HTR-8/SVneo (cell line): ENCODE measurements at regions not wholly inside any gene's neighbourhood (a gene's known extent, or its start where the extent isn't known, plus 50 kb on each side); places are given as distances from the start of the nearest gene placed in this dataset.

Source experiments
- DNase-seq: peaks from one replicate; pipeline ENCODE4 v3.0.0; 2011; ENCODE audit warnings: low spot score, mixed read lengths; ENCODE audit not compliant: insufficient read length
- FAIRE-seq: peaks from 2 replicates; lab custom pipeline; 2011; peaks lifted over from hg19 to GRCh38; lab: Jason Lieb, UNC

DNA sequence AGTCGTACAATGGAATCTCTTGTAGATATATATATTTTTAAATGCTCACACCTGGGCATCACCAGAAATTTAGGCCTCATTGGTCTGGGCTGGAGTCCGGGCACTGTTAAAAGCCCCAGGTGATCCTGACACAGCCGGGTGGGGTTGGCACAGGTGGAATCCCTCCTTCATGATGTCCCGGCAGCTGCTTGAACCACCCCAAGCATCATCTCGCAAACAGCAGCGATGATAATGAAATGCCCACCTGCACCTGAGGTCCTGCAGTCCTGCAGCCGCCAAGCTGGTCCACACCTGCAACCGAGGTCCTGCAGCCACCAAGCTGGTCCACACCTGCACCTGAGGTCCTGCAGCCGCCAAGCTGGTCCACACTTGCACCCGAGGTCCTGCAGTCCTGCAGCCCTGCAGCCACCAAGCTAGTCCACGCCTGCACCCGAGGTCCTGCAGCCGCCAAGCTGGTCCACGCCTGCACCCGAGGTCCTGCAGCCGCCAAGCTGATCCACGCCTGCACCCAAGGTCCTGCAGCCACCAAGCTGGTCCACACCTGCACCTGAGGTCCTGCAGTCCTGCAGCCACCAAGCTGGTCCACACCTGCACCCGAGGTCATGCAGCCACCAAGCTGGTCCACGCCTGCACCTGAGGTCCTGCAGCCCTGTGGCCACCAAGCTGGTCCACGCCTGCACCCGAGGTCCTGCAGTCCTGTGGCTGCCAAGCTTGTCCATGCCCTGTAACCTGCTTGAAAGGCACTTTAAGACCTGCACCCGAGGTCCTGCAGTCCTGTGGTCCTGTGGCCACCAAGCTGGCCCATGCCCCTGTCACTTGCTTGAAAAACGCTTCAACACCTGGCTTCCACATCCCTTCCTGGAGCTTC lies 261.2 kb downstream of the DLL1 start:
- DNase-seq (no peak), FAIRE-seq (no peak)

DNA sequence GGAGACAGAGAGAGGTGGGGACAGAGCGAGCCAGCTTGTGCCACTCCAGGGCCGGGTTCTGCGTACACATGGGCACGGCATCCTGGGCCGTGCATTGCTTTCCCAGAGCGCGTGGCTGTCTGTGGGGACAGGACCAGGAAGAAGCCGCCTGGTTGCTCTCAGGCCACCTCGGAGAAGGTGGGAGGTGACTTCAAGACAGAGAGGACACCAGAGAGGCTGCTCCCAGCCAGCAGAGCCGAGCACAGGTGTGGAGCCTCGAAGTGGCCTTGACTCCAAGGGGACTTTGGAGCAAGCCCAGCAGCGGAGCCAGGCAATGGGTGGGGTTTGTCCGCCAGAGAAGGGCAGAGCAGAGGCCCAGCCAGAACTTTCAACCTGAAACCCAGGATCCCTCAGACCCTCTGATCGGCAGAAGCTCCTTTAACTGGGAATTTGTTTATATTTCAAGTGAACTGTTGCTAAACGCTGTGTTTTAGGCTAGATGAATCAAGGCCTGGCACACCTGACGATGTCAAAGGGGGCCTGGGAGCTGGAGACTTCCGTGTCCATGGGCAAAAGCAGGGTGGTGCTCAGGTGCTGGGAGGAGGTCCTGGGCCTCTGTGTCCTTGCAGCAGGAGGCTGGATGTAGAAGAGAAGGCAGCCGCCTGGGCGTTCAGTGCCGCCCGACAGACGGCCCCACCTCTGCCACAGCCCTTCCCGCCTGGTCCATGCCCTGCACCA lies 262.1 kb downstream of the DLL1 start:
- no peak for FAIRE-seq
- no peak for DNase-seq

DNA sequence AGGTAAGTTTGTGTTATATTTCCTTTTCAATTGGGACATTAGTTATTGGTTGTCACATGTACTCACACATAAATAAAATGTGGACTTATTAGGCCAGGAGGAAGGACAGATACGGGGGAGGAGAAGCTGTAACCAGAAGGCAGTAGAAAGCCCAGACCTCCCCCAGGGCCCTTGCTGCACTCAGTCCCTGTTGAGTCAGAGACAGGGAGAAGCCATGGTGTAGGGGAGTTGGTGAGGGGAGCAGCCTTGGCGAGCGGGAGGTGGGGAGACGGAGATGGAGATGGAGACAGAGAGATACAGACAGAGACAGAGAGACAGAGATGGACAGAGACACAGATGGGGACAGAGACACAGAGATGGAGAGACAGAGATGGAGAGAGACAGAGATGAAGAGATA lies 263.2 kb downstream of the DLL1 start:
- FAIRE-seq (no peak), DNase-seq (no peak)

DNA sequence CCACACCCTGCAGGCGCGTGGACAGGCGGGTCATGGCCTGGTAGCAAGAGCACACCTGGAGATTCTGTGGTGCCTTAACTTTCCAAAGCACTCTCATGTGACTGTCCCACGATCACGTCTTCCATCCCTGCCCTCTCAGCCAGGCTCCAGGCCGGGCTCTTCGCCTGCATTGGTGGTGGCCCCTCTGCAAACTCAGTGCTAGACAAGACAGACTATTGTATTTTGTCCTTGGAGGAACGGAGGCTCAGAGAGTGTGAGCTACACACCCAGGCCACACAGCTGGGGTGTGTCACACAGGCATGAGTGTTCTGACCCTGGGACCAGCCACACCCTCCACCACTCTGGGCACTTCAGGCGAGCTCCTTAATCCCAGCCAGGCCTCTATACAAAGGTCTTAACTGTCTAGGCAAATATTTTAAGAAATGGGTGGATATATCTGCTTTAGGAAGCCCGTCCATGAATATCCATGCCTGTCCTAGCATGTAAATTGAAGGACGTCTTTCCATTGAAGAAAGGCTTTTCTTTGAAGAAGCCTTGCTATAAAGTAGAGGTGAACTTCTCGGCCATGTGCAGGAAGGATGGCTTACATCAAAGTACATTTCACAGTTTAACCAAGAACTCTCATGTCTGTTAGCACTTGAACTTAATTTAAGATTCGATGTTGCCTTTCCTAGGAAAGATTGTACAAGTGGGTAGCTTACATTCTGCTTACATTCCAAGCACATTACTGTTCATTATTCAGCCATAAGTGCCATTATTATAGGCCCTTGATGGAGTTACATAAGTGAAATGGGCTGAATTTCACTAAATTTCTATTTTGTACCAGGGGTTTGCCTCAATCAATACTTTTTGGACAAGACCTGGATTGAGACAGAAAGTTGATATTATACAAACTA lies 263.9 kb downstream of the DLL1 start:
- FAIRE-seq (no peak), DNase-seq (no peak)

DNA sequence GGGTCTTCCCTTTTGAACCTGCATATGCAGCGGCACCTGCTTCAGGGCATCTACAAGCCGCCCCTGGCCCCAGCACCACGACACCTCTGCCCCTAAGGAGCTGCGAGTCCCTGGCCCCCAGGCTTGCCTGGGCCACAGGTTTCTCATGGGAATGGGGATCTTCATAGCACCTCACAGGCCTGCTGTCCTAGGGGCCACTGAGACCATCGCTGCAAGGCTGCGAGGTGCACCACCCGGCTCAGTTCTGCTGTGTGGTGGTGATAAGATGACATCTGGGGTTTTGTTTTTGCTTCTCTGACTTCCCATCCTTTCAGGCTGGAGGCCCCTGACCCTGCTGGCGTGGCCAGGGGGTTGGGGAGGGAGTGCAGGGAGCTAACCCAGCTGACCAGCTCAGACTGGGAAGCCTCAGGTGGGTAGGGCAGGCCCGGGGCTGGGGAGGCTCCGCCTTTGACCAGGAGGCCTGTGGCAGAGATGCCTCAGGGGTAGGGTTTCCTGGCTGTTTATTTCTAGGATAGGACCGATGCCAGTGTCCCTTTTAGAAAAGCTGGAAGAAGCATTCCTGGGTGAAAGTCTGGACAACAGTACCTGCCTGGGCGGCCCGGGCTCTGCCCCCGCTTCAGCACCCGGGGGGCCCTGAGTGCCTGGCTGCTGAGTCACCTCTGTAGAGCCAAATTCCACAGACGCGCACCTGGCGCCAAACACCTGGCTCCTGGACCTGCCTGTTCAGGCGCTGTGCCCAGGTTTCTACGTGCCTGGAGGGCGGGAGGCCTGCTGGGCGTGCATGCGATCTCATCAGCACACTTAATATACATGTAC lies 264.7 kb downstream of the DLL1 start:
- FAIRE-seq (no peak), DNase-seq (no peak)

DNA sequence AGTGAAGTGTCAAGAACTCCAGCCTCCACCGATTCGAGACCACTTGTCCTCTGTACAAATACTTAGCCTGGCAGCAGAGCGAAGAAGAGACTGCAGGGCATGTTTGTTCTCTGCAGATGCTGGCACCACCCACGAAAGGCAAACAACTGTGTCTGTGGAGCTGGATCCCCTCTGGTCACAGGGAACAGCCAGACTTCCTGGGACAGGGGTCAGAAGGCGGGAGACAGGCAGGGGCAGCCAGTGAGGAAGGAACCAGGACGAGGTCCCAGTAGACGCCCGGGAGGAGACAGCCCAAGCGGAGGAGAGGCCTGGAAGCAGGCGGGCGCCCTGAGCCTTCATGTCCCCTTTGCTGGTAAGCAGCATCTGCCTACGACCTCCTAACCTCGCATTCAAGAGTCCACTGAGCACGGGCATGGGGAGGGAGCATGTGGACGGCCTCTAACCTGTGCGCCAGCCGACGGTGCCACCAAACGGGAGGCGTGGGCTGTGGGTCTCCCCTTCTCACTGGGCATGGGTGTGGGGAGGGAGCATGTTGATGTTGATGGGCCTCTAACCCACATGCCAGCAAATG lies 265.5 kb downstream of the DLL1 start:
- no peak for DNase-seq

DNA sequence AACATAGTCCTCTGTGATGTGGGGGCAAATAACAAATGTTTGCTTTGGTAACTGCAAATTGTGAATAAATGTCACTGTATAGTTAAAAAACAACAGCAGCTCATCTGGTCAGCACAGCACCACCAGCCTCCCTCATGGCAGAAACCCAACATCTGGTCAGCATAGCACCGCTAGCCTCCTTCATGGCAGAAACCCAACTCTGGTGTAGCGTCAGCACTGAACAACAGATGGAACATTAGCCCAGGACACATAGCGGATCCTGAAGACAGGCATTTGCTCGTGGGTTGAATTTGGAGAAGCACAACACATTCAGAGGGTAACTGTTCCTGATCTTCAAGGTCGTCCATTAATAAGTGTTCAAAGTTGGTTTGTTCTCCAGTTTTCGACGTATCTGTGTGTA lies 265.9 kb downstream of the DLL1 start:
- DNase-seq (no peak), FAIRE-seq (no peak)

More for the DNA sequence above, 265.5 kb downstream of the DLL1 start:
- FAIRE-seq, result no peak

DNA sequence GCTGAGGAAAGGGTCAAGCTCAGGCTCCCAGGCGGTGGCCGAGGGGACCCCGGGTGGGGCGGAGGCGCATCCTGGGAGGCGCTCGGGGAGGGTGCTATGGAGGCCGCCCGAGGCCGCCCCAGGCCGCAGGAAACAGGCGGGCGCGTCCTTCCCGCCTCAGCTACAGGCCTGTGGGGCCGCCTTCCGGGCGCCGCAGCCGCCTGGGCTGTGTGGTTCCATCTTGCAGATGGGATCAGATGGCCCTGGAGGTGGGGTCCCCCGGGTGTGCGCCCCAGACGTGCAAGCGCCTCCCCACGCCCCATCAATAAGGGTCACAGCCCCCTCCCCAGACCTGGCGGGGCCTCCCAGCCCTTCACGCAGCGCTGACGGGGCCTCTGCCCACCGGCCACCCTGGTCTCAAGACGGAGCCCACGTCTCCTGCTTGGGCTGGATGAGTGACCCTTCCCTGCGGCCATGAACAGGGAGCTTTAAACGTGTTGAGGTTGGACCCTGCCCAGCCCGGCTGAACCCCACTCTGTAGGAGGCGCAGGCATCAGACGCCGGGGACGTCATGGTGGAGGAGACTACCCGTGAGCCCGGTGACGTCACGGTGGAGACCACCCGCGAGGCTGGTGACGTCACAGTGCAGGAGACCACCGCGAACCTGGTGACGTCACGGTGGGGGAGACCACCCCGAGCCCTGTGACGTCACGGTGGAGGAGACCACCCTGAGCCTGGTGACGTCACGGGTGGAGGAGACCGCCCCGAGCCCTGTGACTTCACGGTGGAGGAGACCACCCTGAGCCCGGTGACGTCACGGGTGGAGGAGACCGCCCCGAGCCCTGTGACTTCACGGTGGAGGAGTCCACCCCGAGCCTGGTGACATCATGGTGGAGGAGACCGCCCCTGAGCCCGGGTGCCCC lies 267.0 kb downstream of the DLL1 start:
- DNase-seq, result no peak
- no peak for FAIRE-seq

DNA sequence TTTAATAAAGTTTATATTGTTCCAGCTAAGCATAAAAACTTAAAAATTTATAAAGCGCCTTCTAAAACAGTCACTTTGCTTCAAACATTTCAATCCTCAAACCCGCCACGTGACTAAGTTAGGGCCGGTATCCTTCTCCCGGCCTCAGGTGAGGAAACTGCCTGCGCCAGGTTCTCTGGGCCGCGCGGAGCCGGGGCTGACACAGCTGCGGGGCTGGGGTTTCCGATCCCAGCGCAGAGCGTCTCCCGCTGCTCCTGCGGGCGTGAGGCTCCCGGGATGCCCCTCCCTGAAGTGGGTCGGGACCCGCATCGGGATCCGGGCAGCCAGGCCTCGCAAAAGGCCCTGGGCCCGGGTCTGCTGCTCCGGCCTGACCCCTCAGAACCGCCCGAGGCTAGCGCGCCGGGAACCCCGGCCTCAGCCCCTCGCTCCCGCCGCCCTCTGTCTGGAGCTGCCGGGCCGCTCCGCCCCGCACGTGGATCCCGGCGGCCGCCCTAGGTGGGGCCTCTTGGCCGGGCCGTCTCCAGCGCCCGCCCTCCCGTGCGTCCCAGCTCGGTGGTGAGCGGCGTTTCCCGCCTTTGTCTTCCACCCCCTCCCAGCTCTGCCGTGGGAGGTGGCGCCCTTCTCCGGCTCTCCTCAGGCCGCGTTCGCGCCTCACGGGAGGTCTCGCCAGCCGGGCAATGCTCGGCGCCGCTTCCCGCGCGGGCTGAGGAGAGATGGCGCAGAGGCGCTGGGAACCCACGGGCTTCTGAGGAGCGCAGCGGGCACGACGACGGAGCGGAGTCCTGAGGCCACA lies 267.9 kb downstream of the DLL1 start:
- no peak for DNase-seq
- no peak for FAIRE-seq

DNA sequence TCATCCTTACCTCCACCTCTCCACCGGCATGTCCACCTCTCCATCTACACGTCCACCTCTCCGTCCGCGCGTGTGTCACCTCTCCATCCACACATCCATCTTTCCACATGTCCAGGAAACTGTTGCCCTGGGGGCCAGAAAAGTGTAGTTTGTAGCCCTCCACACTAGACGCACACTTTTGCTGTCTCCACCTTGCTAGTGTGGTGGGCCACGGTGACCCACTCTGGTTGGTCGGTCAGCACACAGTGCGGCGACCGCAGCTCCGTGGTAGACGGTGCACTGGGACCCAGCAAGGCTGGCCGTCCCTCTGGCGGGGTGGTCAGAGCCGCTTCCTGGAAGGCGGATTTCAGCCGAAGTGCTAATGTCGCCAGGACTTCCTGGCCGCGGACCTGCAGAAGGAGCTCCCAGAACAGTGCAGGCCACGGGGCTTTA lies 268.6 kb downstream of the DLL1 start:
- DNase-seq (no peak), FAIRE-seq (no peak)

DNA sequence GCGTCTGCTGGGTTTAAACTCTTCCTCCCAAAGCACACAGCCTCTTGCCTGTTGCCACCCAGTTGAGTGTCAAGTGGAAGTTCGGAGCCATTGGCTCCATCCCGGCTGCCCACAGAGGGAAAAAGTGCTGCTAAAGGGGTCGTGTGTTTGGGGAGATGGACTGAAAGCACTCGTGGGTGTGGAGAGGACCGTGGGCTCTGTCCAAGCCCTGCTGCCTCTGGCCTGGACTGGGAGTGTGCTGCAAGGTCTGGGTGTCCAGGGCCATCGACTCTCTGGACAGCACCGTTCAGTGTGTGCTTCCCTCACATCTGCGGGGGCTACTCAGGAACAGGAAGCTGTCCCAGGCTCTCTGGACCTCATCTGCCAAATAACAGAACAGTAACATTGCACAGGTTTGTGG lies 269.3 kb downstream of the DLL1 start:
- FAIRE-seq (no peak), DNase-seq (no peak)

DNA sequence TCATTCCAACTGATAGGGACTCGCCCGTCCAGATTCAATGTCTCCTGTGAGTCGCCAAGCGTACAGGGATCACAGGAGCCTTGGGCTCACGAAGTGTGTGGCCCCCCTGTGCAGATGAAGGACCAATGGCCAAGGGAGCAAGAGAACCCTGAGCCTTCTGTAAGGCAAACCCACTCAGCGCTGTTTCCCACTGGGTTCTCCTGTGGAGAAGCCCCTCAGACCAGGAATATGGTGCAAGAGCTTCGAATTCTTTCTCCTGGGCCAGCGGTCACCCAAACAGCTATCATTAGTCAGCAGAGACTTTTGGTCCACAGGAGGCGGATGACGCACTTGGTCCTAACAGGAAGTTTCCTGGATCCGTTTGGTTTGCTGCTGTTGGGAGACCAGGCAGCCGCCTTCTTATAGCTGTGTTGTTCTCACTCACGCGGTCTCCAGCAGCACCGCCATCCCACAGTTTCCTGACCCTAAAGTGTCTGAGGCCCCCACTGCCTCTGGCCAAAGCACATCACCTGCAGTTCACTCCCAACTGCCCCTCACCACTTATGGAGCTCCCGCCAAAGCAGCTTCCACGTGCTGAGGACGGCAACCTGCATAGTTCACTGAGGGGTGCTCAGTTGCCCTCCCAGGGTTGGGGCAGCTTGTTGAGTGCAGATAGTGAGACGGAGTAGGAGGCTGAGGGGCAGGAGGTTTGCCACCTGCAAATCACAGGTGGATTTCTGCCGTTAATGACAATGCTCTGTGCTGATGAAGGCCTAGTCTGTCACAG lies 268.6 kb downstream of the ERMARD start:
- no peak for FAIRE-seq
- no peak for DNase-seq

DNA sequence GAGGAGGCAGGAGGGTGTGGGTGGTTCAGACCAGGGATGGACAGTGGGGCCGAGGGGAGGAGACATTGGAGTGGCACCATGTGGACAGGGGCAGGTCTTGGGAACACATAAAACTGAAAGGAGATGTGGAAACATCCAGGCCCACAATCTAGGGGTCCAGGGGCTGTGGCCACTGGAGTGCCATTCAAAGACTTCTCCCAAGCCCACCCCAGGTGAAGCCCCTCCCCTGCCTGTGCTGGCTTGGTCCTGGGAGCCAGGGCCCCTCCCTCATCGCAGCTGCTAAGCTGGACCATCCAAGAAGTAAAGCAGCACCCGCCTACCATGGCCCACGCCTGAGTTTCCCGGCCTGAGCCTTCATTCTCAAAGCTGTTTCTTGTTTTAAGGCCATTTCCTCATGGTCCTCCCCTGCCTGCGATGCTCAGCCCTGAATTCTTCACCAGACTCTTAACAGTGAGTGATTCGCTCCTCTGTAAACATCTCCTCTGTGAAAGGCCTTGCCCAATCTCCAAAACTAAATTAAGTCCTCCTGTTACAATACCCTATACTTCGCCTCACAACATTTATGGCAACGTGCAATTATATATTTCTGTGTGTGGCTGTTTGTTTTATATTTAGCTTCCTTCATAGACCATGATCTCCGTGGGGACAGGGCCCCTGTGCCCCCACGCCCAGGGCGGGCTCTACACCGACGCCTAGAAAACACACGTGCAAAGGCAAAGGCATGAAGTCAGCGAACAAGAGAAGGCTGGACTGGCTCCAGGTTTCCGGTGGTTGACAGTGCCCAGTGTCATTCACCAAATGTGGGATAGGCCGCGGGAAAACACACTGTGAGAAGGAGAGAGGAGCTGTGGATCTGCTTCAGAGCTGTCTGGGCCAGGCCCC lies 267.8 kb downstream of the ERMARD start:
- FAIRE-seq, result no peak
- no peak for DNase-seq

DNA sequence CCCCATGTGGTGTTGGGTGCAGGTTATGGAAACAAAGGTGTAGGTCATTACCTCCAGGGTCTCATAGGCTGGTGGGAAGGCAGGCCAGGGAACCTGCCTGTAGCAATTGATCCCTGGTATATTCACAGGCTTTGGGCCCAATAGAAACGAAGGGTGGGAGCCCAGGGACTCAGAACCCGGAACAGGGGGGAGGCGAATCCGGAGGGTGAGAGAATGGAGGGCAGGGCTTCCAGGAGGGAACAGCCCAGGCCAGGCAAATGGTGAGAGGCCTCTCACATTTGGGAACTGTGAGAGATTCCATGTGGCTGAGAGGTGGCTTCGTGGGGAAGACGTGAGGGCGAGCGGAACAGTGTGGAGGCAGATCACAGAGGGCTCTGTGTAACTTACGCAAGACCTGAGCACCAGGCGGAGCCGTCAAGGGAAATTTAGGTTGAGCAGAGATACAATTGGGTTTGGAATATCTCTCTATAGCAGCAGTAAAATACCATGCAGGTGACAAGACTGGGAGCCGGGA lies 267.1 kb downstream of the ERMARD start:
- no peak for DNase-seq
- FAIRE-seq, result no peak

DNA sequence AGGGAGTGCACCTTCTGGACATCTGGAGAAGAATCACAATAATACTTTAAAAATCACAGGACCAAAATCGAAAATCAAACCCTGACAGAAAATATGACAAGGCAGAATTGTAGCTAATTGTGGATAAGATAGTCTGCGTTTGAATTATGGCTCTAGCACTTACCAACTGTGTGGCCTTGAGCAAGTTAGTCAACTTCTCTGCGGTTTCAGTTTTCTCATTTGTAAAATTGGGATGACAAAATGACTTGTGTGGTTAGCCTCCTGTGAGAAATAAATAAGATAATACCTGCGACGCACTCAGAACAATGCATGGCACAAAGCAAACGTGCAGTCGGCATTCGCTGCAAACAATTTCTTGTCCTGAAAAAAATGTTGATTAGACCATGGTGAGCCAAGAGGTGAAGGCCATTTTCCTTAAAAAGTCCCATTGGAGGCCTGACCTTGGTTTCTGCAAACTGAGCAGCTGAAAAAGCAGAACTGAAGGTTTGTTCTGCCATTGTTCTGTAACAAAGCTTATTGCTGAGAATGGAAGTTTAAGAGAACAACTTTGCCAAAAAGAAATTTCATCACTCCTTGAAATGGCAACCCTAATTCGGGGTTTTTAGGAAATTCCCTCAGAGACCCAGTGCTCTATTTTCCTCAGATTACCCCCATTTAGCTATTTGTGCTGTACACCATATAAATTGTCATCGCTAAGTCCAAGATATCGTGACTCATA lies 266.3 kb downstream of the ERMARD start:
- no peak for DNase-seq
- no peak for FAIRE-seq
